ENCODE measurements at regions not wholly inside any gene's neighbourhood (a gene's known extent, or its start where the extent isn't known, plus 50 kb on each side); places are given as distances from the start of the nearest gene placed in this dataset.

- TF ChIP-seq CTCF (conservative IDR thresholded peaks at IDR 0.05 in 1 of 2, IDR thresholded peaks at IDR 0.05 in 1 of 2; ENCODE audit: extremely low read depth in 1 of 2, insufficient read depth in 1 of 2, low read depth in 1 of 2, low read length in 2 of 2) (no peak), EZH2 (IDR thresholded peaks at IDR 0.05; ENCODE audit: borderline replicate concordance, low read length) (no peak)
These were observed 238.0 kb upstream of the ACTBL2 start for GRCh38 chr5:57720656-57721055.
